ENCODE measurements at regions not wholly inside any gene's neighbourhood (a gene's known extent, or its start where the extent isn't known, plus 50 kb on each side); places are given as distances from the start of the nearest gene placed in this dataset.

GRCh38 chr16:8188841-8189240 is 401.5 kb downstream of the TMEM114 start:
- no peak for TF ChIP-seq POLR2AphosphoS5 (IDR thresholded peaks at IDR 0.05; ENCODE audit: low read depth, low read length)
- no peak for TF ChIP-seq TAF1 (IDR thresholded peaks at IDR 0.05; ENCODE audit: borderline replicate concordance, insufficient read depth, low read length)
- TF ChIP-seq REST (IDR thresholded peaks at IDR 0.05; ENCODE audit: insufficient read depth in 1 of 2, low read depth in 2 of 2, low read length in 2 of 2): no peak
- no peak for TF ChIP-seq SIN3A (IDR thresholded peaks at IDR 0.05; ENCODE audit: borderline replicate concordance, insufficient read depth, low read length)
- TF ChIP-seq FOXP2 (optimal IDR thresholded peaks at IDR 0.05; ENCODE audit: borderline replicate concordance, extremely low read depth, extremely low read length, insufficient read depth): no peak

Data from PFSK-1 (cell line).